ENCODE measurements at regions not wholly inside any gene's neighbourhood (a gene's known extent, or its start where the extent isn't known, plus 50 kb on each side); places are given as distances from the start of the nearest gene placed in this dataset.

DNA sequence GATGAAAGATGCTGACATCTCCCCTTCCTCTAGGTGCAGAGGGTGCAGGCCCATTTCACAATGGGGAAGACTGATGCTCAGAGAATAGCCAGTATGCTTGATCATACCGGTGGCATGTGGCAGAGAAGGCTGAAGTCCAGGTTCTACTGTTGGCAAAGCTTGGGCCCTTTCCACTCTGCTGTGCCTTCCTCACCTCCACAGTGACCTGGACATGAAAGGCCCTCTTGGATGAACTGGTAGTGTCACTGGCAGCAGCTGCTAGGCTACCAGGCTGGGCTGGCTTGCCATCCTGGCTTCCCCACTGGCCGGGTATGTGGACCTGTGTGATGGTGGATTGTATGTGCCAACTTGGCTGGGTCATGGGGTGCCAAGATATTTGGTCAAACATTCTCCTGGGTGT is 92.0 kb downstream of the GADD45G start:
- DNase-seq = no peak

DNA sequence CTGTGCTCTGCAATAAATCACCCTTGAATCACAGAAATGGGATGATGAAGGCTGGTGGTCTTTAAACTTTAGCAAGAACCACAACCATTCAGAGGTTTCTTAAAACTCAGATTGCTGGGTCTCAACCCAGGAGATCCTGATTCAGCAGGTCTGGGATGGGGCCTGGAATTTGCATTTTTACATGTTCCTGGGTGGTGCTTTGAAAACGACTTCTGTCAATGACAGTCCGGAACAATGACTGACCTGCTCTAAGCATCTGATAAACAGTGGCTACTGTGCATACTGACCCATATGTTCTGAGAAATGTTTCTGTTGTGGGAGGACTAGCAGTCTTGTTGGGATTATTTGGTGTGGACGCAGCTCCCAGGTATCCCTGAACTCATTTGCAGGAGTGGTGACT is 92.7 kb downstream of the GADD45G start:
- DNase-seq = no peak

DNA sequence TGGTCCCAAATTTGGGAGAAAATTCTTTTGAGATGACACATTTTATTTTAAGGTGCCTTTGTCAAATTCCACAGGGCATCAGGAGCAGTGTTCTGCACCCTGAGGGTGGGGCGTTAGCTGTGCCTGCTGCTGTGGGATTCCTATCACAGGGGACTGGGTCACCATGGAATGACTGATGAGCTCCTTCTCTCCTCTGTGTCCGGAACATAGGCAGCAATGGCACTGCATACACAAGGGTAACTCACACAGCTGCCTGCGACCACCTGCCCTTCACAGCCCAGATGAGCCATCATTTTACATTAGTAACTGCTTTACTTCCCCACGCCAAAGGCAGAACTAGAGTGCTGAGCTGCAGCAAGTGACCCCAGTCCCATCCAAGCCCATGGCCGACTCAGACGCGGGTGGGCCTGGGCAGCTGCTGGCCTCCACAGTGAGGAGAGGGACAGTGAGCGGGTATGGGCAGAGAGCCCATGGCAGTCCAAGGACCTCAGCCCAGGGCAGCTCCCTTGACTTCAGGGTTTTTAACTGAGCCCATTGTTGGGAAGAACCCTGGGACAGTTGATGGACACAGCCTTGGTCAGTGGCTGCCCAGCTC is 93.7 kb downstream of the GADD45G start:
- DNase-seq = no peak

DNA sequence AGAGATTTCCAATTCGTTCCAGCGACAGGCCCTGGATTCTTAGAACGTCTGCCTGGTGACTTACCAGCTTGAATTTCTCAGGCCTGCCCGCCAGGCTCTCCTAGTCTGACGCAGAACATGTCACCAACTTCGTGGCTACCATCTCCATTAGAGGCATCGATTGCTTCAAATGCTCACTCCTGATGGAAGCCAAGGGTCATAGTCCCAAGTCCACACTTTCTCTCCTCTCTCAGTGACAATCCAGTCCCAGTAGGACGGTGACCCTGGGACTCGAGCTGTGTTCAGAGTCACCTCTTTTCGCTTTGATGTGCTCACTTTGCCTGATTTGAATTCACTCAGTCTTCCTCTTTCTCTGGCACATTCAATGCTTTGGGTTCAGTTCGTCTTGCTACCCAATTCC is 94.8 kb downstream of the GADD45G start:
- no peak for DNase-seq

DNA sequence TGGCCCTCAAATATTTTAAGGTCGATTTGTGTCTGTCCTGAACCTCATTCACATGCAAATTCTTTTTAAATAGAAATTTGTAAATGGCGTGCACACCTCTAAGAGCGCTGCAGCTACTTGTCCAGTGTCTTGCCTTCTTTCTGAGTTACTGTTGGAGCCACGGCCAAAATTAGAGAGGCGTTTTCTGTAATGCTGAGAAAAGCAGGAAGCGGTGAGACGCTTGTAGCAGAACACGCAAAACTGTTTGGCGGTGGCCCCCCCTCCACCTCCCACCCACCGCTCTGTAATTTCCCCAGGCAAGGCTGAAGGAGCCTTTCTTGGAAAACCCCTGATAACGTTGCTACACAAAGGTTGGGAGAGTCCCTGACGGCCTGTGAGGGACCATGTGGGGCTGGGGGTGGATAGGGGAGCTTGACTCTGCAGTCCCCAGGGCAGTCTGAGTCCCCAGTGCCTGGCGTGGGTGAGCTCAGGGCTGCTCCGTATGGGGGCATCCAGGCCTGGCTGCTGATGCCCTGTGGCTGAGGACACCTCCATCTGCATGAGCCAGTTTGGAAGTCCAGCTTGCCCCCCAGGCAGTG is 96.5 kb downstream of the GADD45G start:
- peak; percentile 25 for DNase-seq

DNA sequence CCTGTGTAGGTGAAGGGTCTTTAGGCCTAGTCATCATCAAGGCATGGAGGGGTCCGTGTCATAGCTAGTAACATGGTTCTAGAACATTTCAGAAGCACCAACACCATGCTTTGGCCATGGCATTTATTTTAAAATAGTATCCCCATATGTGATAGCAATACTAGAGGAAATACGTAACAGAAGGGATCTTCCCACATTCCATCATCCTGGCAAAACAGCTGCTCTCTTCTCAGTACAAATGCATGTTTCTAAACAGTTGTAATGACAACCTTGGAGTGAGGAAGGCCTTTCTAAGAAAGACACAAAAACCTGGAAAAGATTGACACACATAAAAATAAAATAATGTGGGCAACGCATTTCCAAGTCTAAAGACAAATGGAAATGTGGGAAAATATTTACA is 97.6 kb downstream of the GADD45G start:
- peak; percentile 43 for DNase-seq

DNA sequence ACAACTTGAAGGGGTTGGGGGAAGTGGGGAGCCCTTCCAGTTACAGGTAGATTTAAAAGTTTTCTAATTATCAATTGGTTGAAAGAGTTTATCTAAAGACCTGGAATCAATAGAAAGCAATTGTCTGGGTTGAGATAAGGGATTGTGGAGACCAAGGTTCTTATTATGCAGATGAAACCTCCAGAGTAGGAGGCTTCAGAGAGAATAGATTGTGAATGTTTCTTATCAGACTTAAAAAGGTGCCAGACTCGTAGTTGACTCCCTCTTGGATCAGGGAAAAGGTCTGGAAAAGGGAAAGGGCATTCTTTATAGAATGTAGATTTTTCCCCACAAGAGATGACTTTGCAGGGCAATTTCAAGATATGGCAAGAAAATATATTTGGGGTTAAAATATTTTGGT is 100.8 kb downstream of the GADD45G start:
- DNase-seq = no peak

DNA sequence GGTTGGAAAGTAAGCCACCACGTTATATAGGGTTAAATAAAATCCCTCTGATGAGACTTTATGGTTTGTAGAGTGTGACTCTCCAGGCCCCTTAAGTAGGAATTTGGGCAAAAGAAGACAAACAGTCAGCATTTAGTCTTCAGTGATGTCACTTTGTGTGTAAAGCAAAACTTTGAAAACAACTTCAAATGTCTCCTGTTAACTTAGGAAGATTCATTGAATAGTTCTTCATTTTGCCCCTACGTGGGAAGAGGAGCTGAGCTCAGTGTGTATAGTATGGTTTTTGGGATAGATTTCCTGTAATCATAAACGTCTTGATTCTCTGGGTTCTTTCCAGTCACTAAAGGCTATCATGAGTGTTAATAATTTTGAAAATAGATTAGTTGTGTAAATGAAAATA is 101.3 kb downstream of the GADD45G start:
- no peak for DNase-seq

DNA sequence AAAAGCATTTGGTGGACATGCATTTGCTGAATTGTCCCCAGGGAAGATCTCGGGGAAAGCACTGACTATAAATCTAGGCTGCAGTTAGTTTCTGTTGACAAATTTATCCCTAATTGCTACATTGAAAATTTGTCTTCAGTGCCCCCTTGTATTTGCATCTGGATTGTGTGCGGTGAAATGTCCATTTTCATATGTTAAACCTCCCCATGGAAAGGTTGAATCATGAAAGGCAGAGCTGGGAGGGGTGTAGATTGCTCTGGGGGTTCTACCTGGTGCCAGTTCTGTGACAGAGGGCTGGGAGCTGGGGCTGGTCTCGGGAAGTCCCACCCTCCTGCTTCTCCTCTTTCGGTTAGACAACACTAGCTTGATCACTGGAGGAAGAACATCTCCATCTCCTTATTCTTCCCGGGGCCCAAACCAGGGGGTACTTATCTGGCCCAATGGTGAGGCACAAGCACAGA is 101.9 kb downstream of the GADD45G start:
- no peak for DNase-seq

DNA sequence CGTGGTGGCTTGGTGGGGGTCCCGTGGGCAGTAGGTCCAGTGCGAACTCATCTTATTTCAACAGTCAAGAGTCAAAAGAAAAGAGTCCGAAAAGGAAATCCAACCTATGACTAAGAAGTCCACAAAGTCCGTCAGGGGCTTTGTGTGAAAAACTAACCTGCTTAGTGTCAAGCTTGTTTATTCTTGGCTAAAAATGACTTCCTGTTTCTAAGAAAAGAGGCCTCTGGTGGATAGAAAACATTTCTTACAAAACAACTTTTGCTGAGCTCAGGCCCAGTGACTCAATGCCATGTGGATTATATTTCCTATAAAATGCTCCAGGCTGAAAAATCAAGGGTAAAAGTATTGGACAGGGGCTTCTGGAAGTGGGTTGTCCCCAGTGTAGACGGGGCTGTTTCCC is 105.9 kb downstream of the GADD45G start:
- DNase-seq = peak; percentile 84

DNA sequence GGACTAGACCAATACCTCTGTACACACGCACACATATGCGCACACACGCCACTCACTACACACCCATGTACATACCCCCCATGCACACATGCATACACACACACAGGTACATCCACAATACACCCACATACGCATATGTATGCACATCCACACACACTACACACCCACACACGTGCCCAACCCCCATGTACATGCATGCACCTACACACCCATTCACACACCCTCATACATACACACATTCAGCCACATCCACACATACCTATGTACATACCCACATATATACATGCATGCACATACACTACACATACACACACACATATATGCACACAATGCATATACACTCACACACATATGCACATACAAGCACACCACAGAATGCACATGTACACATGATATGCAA is 107.1 kb downstream of the GADD45G start:
- no peak for DNase-seq

DNA sequence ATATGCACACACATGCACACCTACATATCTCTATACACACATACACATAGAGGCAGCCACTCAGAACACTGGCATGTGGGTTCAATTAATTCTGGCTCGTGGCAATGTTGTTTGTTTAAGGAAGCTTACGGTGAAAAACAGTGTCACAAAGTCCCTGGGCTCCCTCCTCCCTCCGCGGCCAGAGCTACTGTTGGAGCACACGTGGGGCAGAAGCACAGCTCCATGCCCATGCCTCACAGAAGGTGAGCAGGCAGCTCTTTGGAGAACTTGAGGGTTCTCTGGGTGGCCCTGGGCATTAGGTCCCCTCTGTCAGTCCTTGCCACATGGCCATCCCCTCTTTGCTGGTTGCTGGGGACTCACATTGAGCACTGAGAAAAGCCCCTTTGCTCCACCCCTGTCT is 107.5 kb downstream of the GADD45G start:
- no peak for DNase-seq

DNA sequence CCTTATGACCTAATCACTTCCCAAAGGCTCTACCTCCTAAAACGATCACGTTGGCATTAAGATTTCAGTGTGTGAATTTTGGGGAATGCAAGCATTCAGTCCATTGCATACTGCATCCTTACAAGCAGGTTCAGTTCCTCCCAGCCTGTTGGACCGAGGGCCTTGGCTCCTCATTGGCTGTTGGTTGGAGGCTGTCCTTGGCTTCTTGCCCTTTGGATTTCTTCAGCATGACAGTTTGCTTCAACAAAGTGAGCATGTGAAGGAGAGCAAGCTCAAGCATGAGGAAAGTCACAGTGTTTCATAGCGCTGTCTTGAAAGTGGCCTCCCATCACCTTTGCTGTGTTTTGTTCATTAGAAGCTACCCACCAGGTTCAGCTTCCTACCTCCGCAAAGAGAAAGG is 109.5 kb downstream of the GADD45G start:
- DNase-seq = peak; percentile 68

DNA sequence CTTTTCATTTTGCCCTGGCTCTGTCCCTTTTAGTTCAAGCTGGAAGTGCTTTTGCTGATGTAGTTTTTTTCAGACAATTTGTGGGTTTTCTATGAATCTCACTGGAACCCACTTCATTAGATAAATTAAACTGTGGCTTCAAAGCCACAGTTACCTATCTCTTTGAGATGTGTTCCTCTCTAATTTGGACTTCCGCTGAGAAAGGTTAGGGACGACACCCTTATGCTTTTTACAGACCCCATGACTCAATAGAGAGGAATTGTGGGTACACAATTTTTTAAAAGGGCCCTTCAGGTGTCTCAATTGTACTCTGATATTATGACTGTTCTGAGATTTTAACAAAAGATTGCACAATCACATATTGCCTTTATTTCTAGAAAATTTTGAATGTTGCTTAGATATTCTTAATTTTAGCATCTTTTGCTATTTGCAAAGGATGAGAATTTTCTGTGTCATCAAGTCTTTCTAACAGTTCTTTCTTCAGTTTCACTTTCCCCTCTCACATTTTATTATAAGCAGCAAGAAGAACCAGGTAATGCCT is 110.6 kb downstream of the GADD45G start:
- no peak for DNase-seq

DNA sequence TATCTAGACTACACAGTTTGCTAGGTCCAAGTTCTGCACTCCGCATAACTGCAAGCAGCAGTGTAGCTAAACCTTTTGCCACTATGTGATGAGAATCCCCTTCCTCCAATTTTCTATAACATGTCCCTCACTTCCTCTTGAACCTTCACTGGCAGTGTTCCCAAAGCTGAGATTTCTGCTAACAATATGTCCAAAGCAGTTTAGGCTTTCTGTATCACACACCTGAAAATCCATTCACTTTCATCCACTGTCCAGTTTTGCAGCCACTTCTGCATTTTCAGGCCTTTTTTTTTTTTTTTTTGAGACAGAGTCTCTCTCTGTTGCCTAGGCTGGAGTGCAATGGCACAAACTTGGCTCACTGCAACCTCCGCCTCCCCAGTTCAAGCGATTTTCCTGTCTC is 111.1 kb downstream of the GADD45G start:
- DNase-seq = no peak

DNA sequence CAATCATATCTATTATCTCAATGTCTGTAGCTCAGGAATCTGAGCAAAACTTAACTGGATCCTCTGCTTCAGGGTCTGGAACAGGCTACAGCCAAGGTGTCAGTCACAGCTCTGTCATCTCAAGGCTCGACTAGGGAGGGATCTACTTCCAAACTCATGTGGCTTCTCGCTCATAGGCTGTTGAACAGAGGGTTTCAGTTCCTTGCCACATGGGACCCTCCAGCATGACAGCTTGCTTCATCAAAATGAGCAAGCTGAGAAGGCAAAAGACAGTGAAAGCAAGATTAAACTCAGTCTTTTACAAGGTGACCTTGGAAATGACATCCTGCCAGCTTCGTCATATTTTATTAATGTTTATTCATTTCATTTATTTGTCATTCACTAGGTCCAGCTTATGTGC is 111.7 kb downstream of the GADD45G start:
- DNase-seq = no peak

DNA sequence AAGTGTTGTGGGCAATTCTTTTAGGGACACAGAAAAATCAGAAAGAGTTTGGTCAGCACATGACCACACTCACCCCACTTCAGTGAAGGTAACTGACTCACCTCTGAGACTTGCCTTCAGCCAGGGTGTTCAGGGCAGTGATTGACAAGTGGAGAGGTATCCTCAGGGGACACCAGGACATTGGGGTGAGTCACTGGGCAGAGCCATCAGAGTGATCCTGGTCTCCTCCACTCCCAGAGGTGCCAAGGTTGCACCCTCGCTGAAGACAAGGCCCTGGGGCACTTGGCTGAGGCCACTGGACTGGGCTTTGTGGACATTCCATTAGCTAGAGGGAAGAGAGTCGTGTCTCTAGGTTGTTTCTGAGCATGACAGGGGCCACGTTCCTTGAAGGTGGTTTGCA is 113.4 kb downstream of the GADD45G start:
- no peak for DNase-seq

DNA sequence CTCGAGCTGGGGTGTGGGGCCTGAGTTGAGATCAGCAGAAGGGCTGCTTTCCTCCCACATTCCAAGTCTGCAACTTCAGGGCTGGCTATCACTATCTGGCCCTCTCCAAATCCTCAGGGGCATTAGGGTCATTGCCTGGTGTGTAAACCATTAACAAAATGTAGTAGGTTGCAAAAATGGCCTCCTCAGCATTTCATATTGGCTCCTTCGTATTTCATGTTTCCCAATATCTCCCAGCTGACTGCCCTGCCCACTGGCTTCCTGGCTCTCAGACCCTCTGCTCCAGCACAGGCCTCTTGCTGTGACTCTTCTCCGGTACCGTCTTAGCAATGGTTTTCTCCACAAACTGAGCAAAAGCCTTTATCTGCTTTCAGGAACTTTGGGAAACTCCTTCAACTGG is 113.8 kb downstream of the GADD45G start:
- no peak for DNase-seq

DNA sequence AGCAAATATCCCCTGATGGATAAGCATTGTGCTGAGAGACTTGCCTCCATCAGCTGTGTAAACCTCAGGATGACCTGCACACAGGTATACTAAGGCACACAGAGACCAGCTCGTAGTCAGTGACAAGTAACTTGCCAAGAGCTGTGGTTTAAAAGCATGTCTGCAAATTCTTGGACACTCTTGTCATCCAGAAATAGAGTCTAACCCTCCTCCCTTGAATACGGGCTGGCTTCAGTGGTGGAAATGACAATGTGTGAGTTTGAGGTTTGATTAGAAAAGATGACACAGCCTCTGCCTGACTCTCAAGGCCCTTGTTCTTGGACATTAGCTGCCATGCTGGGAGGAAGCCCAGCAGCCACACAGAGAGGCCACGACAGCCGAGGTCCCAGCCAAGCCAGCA is 114.4 kb downstream of the GADD45G start:
- no peak for DNase-seq

DNA sequence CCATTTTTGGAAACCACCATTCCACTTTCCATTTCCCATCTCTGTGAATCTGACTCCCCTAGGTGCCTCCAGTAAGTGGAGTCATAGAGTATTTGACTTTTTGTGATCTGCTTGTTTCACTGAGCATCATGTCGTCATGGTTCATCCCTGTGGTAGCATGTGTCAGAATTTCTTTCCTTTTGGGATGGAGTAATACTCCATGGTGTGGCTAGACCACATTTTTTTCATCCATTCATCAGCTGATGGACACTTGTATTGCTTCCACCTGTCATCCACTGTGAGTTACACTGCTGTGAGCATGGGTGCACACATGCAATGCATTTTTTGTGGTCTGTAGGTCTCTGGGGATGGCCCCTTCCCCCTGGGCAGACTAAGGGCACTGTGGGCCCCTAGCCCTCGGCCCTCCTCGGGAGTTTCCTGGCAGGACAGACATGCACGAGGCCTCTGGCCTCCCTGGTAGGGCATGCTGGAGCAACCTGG is 115.9 kb downstream of the GADD45G start:
- no peak for DNase-seq

DNA sequence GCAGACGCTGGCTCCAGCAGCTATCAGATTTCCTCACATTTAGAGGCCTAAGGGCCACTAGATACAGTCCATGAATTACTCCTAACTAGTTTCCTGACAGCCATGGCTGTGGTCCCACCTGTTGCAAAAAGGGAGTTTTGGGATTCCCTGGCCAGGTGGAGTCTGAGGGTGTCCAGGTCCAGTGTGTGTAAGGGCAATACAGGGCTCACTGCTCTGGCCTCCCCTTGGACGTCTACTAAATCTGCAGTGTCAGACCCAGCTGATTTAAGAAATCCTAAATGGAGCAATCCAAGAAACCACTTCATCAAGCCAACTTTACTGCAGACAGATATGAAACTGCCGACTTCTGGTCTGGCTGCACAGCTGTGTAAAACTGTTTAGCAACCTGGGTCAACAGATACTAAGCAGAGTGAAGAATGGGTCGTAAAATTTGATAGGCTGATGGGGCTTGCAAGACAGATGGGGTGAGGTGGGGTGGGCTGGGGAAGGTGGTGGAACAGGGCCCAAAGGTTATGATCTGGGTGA is 116.4 kb downstream of the GADD45G start:
- no peak for DNase-seq

DNA sequence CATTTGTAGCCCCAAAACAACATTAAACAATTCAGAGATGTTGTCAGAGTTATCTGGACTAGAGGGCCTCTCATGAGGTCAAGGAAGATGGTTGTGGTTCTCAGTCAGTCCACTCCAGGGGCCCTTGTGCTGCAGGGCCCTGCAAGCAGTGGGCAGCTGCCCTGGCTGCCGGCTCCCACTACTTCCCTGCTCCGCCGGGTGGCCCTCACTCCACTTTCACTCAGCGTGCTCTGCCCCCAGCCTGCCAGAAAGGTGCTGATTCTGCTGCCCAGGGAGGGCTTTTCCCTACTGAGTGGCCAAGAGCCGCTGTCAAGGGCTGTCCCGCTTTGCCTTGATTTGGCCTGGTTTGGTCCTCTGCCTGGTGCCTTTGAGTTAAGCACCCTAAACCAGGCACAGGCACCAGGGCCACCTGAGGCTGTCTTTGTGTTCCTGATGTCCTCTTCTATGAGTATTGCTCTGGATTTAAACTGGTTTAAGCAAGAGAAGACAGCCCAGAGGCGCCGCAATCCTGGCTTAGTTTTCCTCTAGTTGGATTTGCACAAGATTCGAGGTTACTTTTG is 117.2 kb downstream of the GADD45G start:
- DNase-seq = no peak

DNA sequence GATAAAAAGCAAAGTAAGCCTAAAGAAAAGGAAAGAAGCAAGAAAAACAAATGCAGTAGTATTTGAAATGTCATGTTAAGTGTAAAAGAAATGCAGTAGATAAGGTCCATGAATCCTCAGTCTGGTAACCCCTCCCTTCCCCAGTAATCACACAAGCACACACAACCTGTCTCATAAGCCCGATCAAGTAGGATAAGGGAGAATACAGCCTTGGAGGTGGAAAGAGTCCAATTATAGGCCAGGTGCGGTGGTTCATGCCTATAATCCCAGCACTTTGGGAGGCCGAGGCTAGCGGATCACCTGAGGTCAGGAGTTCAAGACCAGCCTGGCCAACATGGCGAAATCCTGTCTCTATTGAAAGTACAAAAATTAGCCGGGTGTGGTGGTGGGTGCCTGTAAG is 117.9 kb downstream of the GADD45G start:
- no peak for DNase-seq
